ENCODE measurements at regions not wholly inside any gene's neighbourhood (a gene's known extent, or its start where the extent isn't known, plus 50 kb on each side); places are given as distances from the start of the nearest gene placed in this dataset.

DNA sequence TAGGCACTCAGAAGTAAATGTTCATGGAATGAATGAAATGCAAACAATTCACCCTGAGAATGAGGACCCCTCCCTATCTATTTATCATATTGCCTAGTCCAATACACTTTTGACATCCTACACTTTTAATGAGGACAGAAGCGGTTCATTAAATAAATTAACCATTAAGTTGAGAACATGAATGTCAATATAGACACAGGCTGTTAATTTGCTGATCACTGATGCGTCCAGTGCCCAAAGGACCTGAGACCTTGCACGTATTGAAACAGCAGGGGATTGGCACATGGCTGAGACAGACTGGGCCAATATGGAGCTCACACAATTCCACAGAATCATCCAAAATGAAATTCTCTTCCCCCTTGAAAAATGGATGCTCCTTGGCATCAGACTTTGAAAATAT is 430.0 kb downstream of the SLC4A3 start:
- DNase-seq (ENCODE audit: low read depth), result no peak

DNA sequence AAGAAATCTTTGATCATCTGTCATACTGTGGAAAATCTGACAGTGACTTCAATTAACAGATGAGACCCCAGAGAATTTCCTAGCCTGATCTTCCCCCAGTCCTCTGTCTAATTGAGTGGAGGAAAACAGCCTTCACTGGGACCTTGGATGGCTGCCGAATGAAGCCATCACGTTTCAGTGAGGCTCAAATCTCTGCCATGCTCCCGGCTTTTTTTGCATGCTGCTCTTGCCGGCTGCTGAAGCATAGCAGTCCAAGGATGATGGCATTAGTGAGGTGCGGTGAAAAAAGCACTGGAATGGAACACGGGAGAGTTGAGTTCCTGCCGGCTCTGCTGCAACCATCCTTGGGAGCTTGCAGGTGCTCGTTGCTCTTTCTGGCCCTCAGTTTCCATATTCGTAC is 430.5 kb downstream of the SLC4A3 start:
- no peak for DNase-seq (ENCODE audit: low read depth)

DNA sequence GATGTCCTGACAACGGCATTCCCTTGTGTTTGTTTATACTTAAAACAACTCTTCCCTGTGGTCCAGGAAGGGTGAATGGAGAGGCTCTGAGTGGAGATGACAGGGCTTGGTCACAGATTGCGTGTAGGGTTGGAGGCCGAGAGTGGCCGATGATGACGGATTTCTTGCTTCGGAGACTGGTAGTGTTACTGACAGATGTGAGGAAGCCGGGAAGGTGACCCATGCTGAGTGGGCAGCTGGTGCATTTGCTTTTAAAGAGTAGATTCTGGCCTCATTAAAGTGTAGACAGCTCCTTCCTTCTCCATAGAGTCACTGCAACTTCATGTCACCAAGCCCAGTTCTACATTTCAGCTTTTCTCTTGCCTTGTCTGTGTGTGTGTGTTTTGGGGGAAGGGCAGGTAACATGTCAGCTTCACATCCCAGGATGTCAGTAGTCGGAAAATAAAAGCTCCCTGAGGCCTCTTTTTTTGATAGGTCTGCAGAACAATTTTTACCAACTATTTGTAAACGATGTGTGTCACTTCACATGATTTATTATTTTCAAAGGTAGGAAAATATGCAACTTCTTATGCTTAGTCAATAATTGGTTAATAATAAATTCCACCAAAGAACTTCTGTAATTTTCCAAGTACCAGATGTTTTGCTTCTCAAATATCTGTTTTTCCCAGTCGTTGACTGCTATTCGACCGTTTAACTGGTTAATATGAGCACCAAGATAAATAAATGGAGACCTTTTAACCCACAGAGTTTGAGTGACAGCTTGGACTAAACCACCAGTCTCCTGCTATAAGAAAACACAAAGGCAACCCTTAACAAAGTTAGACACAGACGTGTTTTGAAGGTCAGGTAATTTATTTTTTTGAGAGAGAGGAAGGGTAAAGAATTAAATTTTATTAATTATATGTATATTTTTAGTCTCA is 436.9 kb downstream of the SLC4A3 start:
- no peak for DNase-seq (ENCODE audit: low read depth)

DNA sequence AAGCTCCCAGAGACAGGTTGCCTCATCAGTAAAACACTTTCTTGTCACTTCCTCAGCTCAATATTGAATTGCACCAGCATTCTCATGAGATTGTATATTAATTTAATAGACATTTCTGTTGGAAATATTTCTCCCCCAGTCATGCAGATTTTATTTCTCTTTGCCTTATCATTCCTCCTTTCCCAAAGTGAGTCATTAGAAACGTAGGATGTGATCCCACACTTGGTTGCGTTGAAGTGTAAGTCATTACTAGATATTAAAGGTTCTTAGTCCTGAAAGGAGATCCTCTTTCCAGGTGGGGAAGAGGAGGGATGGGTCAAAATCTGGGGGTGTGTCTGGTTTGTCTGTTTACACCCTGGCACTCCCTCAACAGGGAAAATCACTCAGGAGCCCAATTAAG is 438.2 kb downstream of the SLC4A3 start:
- no peak for DNase-seq (ENCODE audit: low read depth)

DNA sequence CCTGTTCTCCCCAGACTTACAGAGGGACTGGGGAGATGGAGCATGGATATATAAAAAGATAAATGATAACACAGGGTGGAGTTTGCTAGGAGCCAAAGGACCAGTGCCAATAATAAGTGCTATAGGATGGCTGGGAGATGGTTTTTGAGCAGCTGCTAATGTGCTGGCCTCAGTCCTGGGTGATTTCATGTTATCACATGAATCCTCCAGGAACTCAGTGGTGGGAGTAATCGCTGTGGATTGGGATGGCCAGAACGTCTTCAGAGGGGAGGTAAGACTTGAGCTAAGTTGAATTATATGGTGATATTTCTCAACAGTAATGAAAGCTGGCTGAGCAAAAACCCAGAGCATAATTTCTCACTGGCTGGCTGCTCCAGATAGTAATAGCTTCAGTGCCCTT is 441.4 kb downstream of the SLC4A3 start:
- DNase-seq (ENCODE audit: low read depth), result no peak

DNA sequence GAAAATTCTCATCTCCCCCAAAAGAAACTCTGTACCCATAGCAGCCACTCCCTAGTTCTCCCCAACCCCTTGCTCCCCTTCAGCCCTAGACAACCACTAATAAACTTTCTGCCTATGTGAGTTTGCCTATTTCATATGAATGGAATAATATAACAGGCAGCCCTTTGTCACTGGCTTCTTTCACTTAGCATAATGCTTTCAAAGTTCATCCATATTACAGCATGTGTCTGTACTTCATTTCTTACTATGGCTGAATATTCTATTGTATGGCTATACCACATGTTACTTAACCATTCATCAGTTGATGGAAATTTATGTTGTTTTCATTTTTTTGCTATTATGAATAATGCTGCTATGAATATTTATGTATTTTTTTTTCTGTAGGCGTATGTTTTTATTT is 442.9 kb downstream of the SLC4A3 start:
- no peak for DNase-seq (ENCODE audit: low read depth)

DNA sequence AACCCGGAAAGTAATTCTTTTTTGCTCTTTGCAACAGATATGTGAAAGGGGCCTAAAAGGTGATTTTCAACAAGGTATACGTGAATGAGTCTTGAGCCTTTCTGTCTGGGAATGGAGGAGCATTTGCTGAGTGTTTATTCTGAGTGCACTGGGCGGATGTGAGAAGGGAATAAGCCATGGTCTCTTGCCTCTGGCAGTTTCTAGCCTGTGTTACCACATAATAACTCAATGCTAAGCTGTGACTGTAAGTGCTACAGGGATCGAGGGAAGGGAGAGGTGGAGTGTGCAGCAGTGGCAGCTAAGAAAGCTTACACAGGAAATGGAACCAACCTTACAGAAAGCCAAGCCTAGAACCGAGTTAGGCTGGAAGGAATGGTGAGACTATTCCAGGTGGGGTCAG is 444.3 kb downstream of the SLC4A3 start:
- no peak for DNase-seq (ENCODE audit: low read depth)

DNA sequence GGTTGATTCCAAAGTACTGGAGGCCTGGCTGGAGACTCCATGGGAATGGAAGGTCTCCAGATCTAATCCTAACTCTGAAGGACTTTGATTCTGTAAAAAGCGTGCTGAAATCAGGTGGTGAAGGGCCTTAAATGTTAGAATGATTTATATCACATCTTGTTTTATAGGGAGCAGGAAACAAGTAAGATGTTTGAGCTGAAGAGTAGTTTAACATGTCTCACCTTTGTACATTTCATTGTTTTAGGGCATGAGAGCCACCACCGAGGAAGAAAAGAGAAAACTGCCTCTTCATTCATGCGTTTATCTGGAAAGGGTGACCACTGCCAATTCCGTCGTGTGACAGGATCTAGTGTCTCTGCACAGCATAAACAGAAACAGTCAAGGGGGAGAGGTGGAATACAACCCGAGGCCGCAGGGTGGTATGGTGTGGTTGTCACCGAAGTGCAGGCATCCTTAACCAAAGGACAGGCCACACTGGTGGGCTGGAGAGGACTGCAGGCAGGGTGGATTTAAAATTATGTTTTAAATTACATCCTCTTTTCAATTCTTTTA is 445.3 kb downstream of the SLC4A3 start:
- no peak for DNase-seq (ENCODE audit: low read depth)

DNA sequence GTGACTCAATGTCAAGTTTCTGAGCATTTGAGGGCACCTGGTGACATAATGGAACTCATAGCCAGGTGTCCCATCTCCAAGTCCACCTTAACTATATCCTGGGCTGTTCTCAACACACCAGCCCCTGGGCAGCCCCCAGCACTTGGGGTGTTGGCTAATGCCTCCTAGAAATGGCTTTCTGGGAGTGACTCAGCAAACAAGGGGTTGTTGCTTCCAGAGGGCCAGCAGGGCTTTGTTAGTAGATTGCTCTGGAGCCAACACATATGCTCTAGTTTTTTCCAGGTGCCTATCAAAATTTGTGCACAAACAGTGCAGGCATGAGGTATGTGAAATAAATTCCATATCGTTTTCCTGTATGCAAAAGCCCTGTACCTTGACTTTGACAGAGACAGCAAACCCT is 448.4 kb downstream of the SLC4A3 start:
- no peak for DNase-seq (ENCODE audit: low read depth)

DNA sequence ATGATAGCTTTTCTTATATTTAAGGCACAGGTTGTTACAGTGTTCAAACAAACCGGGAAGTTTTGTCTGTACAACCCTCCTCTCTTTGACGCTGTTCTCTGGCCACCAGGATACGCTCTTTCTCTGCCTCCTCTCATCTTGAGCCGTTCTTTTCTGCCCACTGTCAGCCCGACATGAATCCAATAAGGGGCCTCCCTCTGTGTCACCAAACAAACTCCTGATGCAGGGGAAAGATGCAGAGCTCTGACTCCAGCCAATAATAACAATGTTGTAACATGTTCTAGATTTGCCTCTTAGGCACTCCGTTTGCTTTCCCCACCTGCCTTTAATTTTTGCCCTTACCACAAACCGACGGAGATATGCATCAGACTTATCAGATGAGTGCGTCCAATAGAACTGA is 449.3 kb downstream of the SLC4A3 start:
- no peak for DNase-seq (ENCODE audit: low read depth)

DNA sequence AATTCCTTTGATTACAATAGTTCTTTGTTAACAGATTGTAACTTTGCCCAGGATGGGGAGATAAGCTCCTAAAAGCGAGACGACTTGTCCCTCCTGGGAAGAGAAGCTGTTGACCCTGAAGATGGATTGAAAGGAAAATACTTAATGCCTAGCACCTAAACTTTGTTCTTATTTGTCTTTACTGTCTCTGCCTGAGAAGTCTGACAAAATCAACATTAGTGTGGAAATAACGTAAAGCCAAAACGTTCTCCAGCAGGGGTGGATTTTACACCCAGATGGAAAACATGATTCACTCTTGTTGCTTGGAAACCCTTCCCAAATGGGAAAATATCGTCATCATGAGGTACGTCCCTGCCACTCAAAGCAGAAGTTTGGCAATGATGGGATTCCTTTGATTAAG is 450.1 kb downstream of the SLC4A3 start:
- no peak for DNase-seq (ENCODE audit: low read depth)

DNA sequence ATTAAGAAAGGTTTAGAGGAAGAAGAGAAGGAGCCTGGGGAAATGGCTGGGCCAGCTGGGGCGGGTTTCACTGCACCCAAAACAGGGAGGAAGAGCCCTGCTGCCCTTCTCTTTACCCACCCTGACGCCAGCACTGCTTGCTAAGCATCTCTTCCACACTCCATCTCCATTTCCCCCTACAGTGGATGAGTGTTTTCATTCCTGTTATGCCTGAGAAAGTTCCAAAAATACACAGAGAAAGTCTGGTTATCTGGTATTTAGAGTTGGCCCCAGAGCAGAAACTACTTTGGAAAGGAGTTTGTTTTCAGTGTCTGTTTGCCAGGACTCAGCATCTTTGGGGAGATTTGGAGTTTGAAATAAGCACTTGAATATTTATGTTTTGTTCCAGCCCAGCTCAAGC is 451.0 kb downstream of the SLC4A3 start:
- no peak for DNase-seq (ENCODE audit: low read depth)

DNA sequence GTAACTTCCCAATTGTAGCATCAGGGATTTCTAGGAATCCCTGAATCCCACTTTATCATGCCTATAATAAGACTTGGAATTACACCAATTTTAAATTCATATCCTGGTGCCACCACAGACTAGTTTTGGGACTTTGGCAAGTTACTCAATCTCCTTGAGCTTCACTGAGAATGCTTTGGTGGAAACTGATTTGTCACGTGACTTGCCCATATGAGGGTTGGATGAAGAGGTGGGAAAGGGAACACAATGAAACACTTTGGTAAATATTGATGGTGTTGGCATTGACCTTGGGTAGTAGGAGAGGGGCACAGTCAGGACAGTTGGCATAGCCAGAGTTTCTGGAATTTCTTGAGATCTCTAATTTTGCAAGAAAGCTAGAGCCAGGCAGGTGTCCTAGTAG is 452.2 kb downstream of the SLC4A3 start:
- no peak for DNase-seq (ENCODE audit: low read depth)

DNA sequence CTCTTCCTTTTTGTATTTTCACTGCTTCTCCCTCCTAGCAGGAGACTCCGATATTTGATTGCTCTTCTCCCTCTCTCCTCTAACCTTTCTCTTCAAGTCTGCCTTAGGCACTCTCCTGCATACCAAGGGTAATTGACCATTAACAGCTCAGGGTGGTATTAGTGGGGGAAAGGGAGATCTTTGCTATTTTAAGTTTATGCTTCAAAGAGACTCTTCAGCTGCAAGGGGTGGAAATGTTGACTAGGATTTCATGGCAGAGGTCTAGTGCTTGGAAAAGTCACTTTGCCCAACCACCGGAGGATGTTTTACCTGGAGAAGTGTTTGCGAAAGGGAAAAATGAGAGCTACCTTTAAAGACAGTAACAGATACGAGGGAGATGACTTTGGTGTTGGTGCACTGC is 453.7 kb downstream of the SLC4A3 start:
- no peak for DNase-seq (ENCODE audit: low read depth)

DNA sequence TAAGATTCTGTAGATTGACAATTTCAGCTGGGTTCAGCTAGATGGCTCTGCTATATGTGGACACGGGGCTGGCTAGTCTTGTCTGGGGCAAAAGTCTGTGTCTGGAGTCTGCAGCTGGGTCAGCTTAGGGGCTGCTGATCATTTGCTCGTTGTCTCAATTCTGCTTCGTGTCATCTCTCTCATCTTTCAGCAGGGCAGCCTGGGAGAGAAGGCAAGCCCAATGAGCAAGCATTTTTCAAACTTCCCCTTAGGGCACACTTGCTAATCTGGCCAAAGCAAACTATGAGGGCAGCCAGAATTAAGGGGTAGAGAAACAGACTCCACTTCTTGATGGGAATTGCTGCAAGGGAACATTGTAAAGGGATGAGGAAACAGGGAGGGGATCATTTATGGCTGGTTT is 462.6 kb downstream of the SLC4A3 start:
- DNase-seq (ENCODE audit: low read depth), result no peak

DNA sequence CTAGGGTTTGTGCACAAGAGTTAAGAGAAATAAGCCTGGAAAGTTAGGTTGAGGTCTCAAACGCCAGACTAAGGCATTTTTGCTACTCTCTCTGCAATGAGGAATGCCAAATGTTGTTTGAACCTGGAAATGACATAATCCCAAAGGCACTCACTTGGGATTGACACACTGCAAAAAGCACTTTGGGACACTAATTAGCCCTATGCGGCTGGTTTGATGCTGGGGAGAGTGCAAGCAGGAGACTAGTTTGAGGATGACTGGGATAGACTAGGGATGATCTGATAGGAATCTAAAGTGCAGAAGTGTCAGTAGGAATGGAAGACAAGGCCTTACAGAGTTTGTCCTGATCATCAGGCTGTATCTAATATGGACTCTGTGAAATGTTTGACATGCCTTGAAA is 469.0 kb downstream of the SLC4A3 start:
- no peak for DNase-seq (ENCODE audit: low read depth)

DNA sequence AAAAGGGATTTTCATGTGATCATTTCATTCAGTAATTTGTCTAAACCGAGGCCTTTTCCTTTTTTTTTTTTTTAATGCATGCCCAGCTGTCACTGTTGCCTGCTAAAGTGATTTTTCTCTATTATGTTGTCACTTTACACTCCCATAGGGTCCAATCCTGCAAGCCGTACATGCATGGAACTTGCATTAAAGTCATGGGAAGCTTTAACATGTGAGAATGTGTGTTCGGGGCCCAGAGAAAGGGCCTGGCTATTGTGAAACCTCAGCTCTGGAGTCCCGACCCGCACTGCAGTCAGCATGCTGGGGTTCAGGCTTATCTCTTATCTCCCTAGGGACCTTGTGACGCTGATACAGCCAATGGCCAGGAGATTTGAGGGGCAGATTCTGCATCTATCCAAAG is 474.6 kb downstream of the SLC4A3 start:
- no peak for DNase-seq (ENCODE audit: low read depth)

DNA sequence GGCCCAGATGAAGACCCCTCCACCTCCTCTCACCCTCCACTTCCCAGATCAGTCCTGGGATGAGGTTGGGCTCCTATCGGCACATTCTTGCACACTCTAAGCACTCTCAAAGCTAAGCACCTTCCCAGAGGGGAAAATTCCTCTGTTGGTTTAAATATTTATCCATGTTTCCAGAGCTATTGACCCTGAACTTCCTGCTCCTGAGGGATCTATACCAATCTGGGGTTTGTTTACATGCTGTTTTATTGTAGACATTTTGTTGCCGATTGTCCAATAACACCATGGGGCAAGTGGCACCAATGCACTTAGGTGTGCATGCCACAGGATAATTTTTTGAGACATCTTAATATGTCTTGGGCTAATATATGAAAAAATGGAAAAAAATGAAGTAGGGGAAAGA is 476.2 kb downstream of the SLC4A3 start:
- DNase-seq (ENCODE audit: low read depth), result no peak

DNA sequence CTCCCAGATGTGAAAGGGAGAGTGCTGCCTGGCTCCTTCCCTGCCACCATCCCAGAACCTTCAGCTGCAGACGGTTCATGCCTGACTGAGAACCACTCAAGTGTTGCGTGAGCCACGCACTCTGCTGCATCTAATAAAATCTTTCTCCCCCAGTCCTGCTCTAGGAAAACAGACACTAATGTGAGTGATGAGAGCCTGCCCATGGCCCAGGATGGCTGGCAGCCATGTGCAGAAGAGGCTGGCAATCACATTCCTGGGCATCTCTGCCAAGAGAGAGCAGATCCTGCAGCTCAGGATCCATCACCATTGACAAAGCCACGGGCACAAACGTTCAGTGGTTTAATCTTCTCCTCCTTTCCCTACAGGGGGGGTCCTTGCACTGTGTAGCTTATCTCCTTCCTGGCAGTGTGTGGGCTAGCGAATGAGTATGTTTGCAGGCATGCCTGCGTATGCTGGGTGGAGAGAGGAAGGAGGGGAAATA is 477.5 kb downstream of the SLC4A3 start:
- peak; percentile 48 for DNase-seq (ENCODE audit: low read depth)

DNA sequence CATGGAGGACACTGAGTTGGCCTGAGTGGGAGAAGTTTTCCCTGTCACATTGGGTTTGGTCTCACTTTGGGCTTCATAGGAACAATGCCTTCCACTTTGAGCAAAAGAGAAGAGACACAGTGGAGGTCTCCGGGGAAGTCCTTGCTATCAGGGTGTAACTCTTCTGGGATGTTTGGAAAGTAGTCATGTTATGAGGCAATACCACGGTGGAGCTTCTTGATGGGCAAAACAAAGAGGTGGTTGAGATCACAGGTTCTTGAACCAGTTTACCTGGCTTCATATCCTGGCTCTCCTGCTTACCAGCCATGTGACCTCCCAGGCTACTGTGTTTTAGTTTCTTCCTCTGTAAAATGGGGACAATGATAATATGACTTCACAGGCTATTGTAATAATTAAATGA is 478.6 kb downstream of the SLC4A3 start:
- no peak for DNase-seq (ENCODE audit: low read depth)

DNA sequence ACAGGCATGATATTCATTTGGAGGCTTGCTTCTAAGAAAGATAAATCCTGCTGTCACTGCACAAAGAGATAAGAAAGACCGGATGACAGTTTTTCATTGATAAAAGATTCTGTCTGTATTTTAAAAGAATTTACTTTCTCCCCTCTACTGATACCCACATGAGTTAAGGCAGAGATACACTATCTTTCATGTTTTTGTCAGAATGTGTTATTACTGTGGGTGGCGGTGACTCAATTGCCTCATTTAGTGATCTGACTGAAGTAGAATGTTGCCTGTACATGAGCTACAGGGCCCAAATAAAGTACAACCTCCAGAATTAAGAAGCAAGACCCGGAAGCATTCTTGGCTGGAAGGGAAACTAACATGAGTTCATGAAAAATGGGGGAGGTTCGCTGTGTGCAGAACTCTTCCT is 480.0 kb downstream of the SLC4A3 start:
- DNase-seq (ENCODE audit: low read depth), result peak; percentile 50

DNA sequence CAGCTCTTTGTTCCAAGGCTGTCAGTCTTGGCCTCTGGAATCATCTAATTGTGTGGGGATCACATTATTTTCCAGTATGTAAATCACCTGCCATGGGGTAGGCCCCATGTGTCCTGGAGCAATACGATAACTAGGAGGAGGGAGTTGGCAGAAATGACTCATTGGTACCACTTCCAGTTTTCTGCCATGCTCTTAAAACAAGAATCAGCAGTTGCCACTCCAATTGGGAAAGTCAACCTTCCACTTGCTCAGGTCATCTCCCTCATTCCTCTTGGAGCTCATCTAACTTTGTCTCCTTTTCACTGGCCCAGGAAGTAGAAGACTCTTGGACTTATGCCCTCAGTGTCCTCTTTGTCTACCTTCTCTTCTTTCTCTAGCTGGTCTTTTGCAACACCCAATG is 487.0 kb downstream of the SLC4A3 start:
- DNase-seq (ENCODE audit: low read depth), result no peak

DNA sequence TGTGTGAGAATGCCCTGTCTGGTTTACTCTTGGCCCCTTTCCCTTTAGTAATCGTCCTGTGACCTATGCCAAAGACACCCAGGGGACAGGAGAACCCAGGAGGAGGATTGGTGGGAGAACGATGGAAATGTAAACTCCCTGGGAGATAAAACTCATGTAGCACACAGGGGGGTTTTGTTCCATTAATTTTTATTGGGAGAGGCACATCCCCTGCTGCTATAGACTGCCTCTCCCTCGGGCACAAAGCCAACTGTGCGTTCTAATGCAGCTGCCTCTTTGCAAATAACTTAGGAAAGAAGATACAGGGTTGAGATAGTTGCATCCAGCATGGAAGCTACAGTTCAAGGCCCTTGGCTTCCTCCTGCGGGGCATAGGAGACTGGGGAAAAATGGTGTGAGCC is 489.6 kb downstream of the SLC4A3 start:
- DNase-seq (ENCODE audit: low read depth), result no peak

DNA sequence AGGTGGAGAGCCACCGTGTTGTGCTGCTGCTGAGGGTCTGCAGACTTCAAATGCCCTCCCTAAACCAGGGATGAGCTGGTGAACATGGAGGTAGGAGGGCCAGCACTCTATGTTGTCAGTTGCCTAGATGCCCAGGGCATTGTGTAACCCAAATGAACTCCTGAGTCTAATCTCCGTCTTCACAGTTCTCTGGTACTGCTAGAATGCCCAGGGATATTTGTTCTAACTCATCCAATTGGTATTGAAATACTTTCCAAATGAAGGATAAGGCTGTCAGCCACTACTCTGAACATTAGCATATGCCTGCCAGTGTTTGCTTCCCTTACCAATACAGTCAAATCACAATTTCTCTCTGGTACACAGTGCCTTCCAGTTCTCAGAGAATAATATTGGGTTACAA is 492.6 kb downstream of the SLC4A3 start:
- no peak for DNase-seq (ENCODE audit: low read depth)
